Neural cell (in vitro differentiated cells): ENCODE measurements at regions not wholly inside any gene's neighbourhood (a gene's known extent, or its start where the extent isn't known, plus 50 kb on each side); places are given as distances from the start of the nearest gene placed in this dataset.

ENCODE experiments used
- H2AFZ ChIP-seq: fragments of 200-600, 300-800 bp; sonication (generic), shearing (Covaris generic); 2 replicates; pipeline ENCODE4 v1.6.0; 2014; ENCODE audit warnings: low read depth, mild to moderate bottlenecking, antibody characterized with exemption, low read length, moderate library complexity
- H3F3A ChIP-seq: fragments of 200-600 bp; shearing (Covaris generic); 2 replicates; pipeline ENCODE4 v1.6.1; 2016; ENCODE audit warnings: mild to moderate bottlenecking, moderate library complexity, mixed read lengths, antibody characterized with exemption, low read length; ENCODE audit not compliant: insufficient read depth, poor library complexity, severe bottlenecking
- H3K27ac ChIP-seq: fragments of 200-600, 300-800 bp; sonication (generic), shearing (Covaris generic); 2 replicates; pipeline ENCODE4 v1.5.1; 2014; ENCODE audit warnings: mild to moderate bottlenecking, low read length, moderate library complexity
- H3K27me3 ChIP-seq: fragments of 300-800, 200-600 bp; sonication (generic), shearing (Covaris generic); 2 replicates; pipeline ENCODE4 v1.6.0; 2014; ENCODE audit warnings: mild to moderate bottlenecking, low read depth, low read length, moderate library complexity; ENCODE audit not compliant: insufficient read depth
- H3K36me3 ChIP-seq: fragments of 300-800, 200-600 bp; sonication (generic), shearing (Covaris generic); 2 replicates; pipeline ENCODE4 v1.5.1; 2014; ENCODE audit warnings: mild to moderate bottlenecking, antibody characterized with exemption, low read length, moderate library complexity; ENCODE audit not compliant: insufficient read depth
- H3K4me2 ChIP-seq: fragments of 300-800, 200-600 bp; sonication (generic), shearing (Covaris generic); 2 replicates; pipeline ENCODE4 v1.6.0; 2014; ENCODE audit warnings: mild to moderate bottlenecking, low read length
- H3K4me3 ChIP-seq: fragments of 300-800, 200-600 bp; sonication (generic), shearing (Covaris generic); 2 replicates; pipeline ENCODE4 v1.5.1; 2014; ENCODE audit warnings: mild to moderate bottlenecking, low read length, moderate library complexity
- H3K79me2 ChIP-seq: fragments of 200-600 bp; shearing (Covaris generic); replicated peaks from 2 replicates; pipeline ENCODE4 v1.6.0; 2014; ENCODE audit warnings: mild to moderate bottlenecking, low read length, moderate library complexity; ENCODE audit not compliant: insufficient read depth
- H3K9ac ChIP-seq: fragments of 300-800, 200-600 bp; sonication (generic), shearing (Covaris generic); 2 replicates; pipeline ENCODE4 v1.6.1; 2016; ENCODE audit warnings: mild to moderate bottlenecking, low read length, mixed read lengths
- H3K9me2 ChIP-seq: fragments of 200-600 bp; shearing (Covaris generic); 2 replicates; pipeline ENCODE4 v1.6.1; 2016; ENCODE audit warnings: mild to moderate bottlenecking, low read length, mixed read lengths; ENCODE audit not compliant: insufficient read depth
- H3K9me3 ChIP-seq: fragments of 200-600, 300-800 bp; sonication (generic), shearing (Covaris generic); 2 replicates; pipeline ENCODE4 v1.6.1; 2016; ENCODE audit warnings: mild to moderate bottlenecking, mixed run types, low read length, moderate library complexity, mixed read lengths
- H4K20me1 ChIP-seq: fragments of 200-600 bp; shearing (Covaris generic); 2 replicates; pipeline ENCODE4 v1.6.1; 2016; ENCODE audit warnings: mild to moderate bottlenecking, mixed run types; ENCODE audit not compliant: insufficient read depth
- EP300 ChIP-seq: fragments of 450-650 bp; conservative IDR thresholded peaks from 2 replicates; pipeline ENCODE4 v1.6.1; 2014; ENCODE audit warnings: antibody characterized with exemption, mild to moderate bottlenecking, moderate library complexity; ENCODE audit not compliant: poor library complexity, severe bottlenecking
- EZH2 ChIP-seq: fragments of 200-600, 300-800 bp; shearing (Covaris generic), sonication (generic); IDR thresholded peaks from 2 replicates; pipeline ENCODE4 v1.6.1; 2014; ENCODE audit warnings: antibody characterized with exemption, low read length, borderline replicate concordance, mild to moderate bottlenecking; ENCODE audit not compliant: insufficient read depth, poor library complexity, severe bottlenecking
- MXI1 ChIP-seq: fragments of 450-650 bp; conservative IDR thresholded peaks from 2 replicates; pipeline ENCODE4 v1.6.1; 2014; ENCODE audit warnings: antibody characterized with exemption, mild to moderate bottlenecking; ENCODE audit not compliant: poor library complexity, severe bottlenecking
- POLR2AphosphoS5 ChIP-seq: IDR thresholded peaks from 2 replicates; pipeline ENCODE4 v1.6.1; 2012
- RAD21 ChIP-seq: fragments of 450-650 bp; conservative IDR thresholded peaks from 2 replicates; pipeline ENCODE4 v1.6.1; 2014; ENCODE audit warnings: antibody characterized with exemption, mild to moderate bottlenecking, moderate library complexity
- SMC3 ChIP-seq: fragments of 450-650 bp; conservative IDR thresholded peaks from 2 replicates; pipeline ENCODE4 v1.6.1; 2014; ENCODE audit warnings: antibody characterized with exemption, mild to moderate bottlenecking, moderate library complexity; ENCODE audit not compliant: poor library complexity
- TAF1 ChIP-seq: IDR thresholded peaks from 2 replicates; pipeline ENCODE4 v1.6.1; 2012; ENCODE audit warnings: low read depth
- TF ChIP-seq, protein P1 (sequence below): fragments of 450-650 bp; IDR thresholded peaks from 2 replicates; pipeline ENCODE4 v1.5.1; 2014; ENCODE audit warnings: antibody characterized with exemption, mild to moderate bottlenecking, moderate library complexity; ENCODE audit not compliant: poor library complexity, severe bottlenecking
- TF ChIP-seq, protein P2 (sequence below): IDR thresholded peaks from 2 replicates; pipeline ENCODE4 v1.6.1; 2012; ENCODE audit warnings: borderline replicate concordance

- no peaks in the 10 kb centered on the region for H3K79me2 ChIP-seq
- no peak overlapping the region for H3K9ac ChIP-seq
- H3K4me3 ChIP-seq, result no peak overlapping the region
- H3K27me3 ChIP-seq, result no peaks in the 10 kb centered on the region
- H3K4me2 ChIP-seq, result no peak overlapping the region
- H3K9me2 ChIP-seq, result no peaks in the 10 kb centered on the region
- H3K27ac ChIP-seq, result no peak overlapping the region
- no peaks in the 10 kb centered on the region for H3K36me3 ChIP-seq
- H3F3A ChIP-seq, result no peaks in the 10 kb centered on the region
- no peaks in the 10 kb centered on the region for H4K20me1 ChIP-seq
- no peaks in the 10 kb centered on the region for H3K9me3 ChIP-seq
- H2AFZ ChIP-seq, result no peak overlapping the region
- TF ChIP-seq, protein P1, sequence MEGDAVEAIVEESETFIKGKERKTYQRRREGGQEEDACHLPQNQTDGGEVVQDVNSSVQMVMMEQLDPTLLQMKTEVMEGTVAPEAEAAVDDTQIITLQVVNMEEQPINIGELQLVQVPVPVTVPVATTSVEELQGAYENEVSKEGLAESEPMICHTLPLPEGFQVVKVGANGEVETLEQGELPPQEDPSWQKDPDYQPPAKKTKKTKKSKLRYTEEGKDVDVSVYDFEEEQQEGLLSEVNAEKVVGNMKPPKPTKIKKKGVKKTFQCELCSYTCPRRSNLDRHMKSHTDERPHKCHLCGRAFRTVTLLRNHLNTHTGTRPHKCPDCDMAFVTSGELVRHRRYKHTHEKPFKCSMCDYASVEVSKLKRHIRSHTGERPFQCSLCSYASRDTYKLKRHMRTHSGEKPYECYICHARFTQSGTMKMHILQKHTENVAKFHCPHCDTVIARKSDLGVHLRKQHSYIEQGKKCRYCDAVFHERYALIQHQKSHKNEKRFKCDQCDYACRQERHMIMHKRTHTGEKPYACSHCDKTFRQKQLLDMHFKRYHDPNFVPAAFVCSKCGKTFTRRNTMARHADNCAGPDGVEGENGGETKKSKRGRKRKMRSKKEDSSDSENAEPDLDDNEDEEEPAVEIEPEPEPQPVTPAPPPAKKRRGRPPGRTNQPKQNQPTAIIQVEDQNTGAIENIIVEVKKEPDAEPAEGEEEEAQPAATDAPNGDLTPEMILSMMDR, result no peak
- TF ChIP-seq TAF1, result no peak
- TF ChIP-seq MXI1, result no peak
- TF ChIP-seq, protein P2, sequence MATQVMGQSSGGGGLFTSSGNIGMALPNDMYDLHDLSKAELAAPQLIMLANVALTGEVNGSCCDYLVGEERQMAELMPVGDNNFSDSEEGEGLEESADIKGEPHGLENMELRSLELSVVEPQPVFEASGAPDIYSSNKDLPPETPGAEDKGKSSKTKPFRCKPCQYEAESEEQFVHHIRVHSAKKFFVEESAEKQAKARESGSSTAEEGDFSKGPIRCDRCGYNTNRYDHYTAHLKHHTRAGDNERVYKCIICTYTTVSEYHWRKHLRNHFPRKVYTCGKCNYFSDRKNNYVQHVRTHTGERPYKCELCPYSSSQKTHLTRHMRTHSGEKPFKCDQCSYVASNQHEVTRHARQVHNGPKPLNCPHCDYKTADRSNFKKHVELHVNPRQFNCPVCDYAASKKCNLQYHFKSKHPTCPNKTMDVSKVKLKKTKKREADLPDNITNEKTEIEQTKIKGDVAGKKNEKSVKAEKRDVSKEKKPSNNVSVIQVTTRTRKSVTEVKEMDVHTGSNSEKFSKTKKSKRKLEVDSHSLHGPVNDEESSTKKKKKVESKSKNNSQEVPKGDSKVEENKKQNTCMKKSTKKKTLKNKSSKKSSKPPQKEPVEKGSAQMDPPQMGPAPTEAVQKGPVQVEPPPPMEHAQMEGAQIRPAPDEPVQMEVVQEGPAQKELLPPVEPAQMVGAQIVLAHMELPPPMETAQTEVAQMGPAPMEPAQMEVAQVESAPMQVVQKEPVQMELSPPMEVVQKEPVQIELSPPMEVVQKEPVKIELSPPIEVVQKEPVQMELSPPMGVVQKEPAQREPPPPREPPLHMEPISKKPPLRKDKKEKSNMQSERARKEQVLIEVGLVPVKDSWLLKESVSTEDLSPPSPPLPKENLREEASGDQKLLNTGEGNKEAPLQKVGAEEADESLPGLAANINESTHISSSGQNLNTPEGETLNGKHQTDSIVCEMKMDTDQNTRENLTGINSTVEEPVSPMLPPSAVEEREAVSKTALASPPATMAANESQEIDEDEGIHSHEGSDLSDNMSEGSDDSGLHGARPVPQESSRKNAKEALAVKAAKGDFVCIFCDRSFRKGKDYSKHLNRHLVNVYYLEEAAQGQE, result no peak
- TF ChIP-seq EZH2, result no peak
- TF ChIP-seq RAD21, result no peak
- no peak for TF ChIP-seq EP300
- no peak for TF ChIP-seq SMC3
- TF ChIP-seq POLR2AphosphoS5, result no peak
Observed at GRCh38 chr4:154088741-154089140, 299.9 kb upstream of the SFRP2 start.

DNA sequence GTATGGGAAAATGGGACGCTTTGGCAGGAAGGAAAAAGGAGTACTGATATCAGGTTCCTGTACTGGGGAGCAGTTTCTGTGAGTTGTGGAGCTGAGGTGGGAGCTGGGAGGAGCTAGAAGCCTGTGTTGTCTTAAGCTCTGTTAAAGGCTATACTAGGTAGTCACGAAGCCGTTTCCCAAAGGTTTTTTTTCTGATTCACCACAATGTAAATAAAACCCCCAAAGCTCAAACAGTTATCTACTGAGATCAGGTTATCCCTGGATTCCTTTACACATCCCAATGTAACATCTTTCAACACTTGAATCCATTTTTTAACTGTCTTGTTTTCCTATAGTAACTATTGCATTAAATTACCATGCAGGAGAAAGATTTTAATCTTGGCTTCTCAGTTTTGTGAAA lies 297.4 kb upstream of the SFRP2 start:
- H3K27me3 ChIP-seq, result no peaks in the 10 kb centered on the region
- no peak overlapping the region for H3K4me2 ChIP-seq
- no peaks in the 10 kb centered on the region for H3F3A ChIP-seq
- H4K20me1 ChIP-seq, result no peaks in the 10 kb centered on the region
- TF ChIP-seq, protein P1, result no peak
- TF ChIP-seq EP300, result no peak
- TF ChIP-seq SMC3, result no peak
- TF ChIP-seq POLR2AphosphoS5, result no peak
- TF ChIP-seq EZH2, result no peak
- no peak for TF ChIP-seq RAD21
- no peak for TF ChIP-seq TAF1
- TF ChIP-seq, protein P2, result no peak
- TF ChIP-seq MXI1, result no peak
- H3K9me2 ChIP-seq, result no peaks in the 10 kb centered on the region
- H2AFZ ChIP-seq, result no peak overlapping the region
- no peaks in the 10 kb centered on the region for H3K79me2 ChIP-seq
- no peaks in the 10 kb centered on the region for H3K36me3 ChIP-seq
- no peak overlapping the region for H3K4me3 ChIP-seq
- no peaks in the 10 kb centered on the region for H3K9me3 ChIP-seq
- H3K27ac ChIP-seq, result no peak overlapping the region
- H3K9ac ChIP-seq, result no peak overlapping the region
